HEK293 (cell line): ENCODE measurements at regions not wholly inside any gene's neighbourhood (a gene's known extent, or its start where the extent isn't known, plus 50 kb on each side); places are given as distances from the start of the nearest gene placed in this dataset.

Experiments
- ATF2 ChIP-seq: fragments of 450-650 bp; formaldehyde crosslinking; IDR thresholded peaks from 2 replicates; pipeline ENCODE4 v1.5.1; 2016; ENCODE audit warnings: missing biosample characterization, missing genetic modification characterization, low read depth
- PRDM6 ChIP-seq: fragments of 450-650 bp; formaldehyde crosslinking; IDR thresholded peaks from 2 replicates; pipeline ENCODE4 v1.5.1; 2017; ENCODE audit warnings: missing biosample characterization, missing genetic modification characterization
- REST ChIP-seq: fragments of 450-650 bp; formaldehyde crosslinking; IDR thresholded peaks from 2 replicates; pipeline ENCODE4 v1.5.1; 2016; ENCODE audit warnings: missing biosample characterization, missing genetic modification characterization
- SALL2 ChIP-seq: fragments of 450-650 bp; formaldehyde crosslinking; IDR thresholded peaks from 2 replicates; pipeline ENCODE4 v1.5.0; 2017; ENCODE audit warnings: missing biosample characterization, mild to moderate bottlenecking, missing genetic modification characterization, borderline replicate concordance
- SETDB1 ChIP-seq: IDR thresholded peaks from one replicate; pipeline ENCODE4 v1.6.1; 2017; ENCODE audit warnings: mild to moderate bottlenecking, low read length, moderate library complexity, mixed read lengths; ENCODE audit not compliant: insufficient read length
- YY1 ChIP-seq: fragments of 450-650 bp; formaldehyde crosslinking; IDR thresholded peaks from 2 replicates; pipeline ENCODE4 v1.5.1; 2018; ENCODE audit warnings: missing biosample characterization, missing genetic modification characterization
- ZNF239 ChIP-seq: fragments of 450-650 bp; formaldehyde crosslinking; IDR thresholded peaks from 2 replicates; pipeline ENCODE4 v1.5.1; 2016; ENCODE audit warnings: missing biosample characterization, missing genetic modification characterization
- ZNF24 ChIP-seq: fragments of 450-650 bp; formaldehyde crosslinking; IDR thresholded peaks from 2 replicates; pipeline ENCODE4 v1.5.1; 2016; ENCODE audit warnings: missing biosample characterization, missing genetic modification characterization
- ZNF274 ChIP-seq, 2 experiments: fragments of 200-500 bp in 1 of 2; fragments of 450-650 bp in 1 of 2; sonication (Bioruptor generic) in 1 of 2; formaldehyde crosslinking in 1 of 2; IDR thresholded peaks; 2 replicates each; pipeline versions ENCODE4 v1.5.1 to v1.6.1; 2014 to 2016; ENCODE audit warnings: borderline replicate concordance in 1 of 2, inconsistent platforms in 1 of 2, low read length in 1 of 2, missing biosample characterization in 1 of 2, missing genetic modification characterization in 1 of 2
- ZNF518A ChIP-seq: fragments of 450-650 bp; formaldehyde crosslinking; conservative IDR thresholded peaks from 2 replicates; pipeline ENCODE4 v1.5.1; 2016; ENCODE audit warnings: low read depth, missing biosample characterization, missing genetic modification characterization
- ZNF837 ChIP-seq: fragments of 450-650 bp; formaldehyde crosslinking; IDR thresholded peaks from 2 replicates; pipeline ENCODE4 v1.5.1; 2016; ENCODE audit warnings: missing biosample characterization, missing genetic modification characterization
- TF ChIP-seq, protein P1 (sequence below): fragments of 450-650 bp; formaldehyde crosslinking; IDR thresholded peaks from 2 replicates; pipeline ENCODE4 v1.5.1; 2016; ENCODE audit warnings: missing biosample characterization, missing genetic modification characterization

GRCh38 chr15:25548600-25548999, 109.8 kb upstream of the UBE3A start:
- TF ChIP-seq, protein P1, sequence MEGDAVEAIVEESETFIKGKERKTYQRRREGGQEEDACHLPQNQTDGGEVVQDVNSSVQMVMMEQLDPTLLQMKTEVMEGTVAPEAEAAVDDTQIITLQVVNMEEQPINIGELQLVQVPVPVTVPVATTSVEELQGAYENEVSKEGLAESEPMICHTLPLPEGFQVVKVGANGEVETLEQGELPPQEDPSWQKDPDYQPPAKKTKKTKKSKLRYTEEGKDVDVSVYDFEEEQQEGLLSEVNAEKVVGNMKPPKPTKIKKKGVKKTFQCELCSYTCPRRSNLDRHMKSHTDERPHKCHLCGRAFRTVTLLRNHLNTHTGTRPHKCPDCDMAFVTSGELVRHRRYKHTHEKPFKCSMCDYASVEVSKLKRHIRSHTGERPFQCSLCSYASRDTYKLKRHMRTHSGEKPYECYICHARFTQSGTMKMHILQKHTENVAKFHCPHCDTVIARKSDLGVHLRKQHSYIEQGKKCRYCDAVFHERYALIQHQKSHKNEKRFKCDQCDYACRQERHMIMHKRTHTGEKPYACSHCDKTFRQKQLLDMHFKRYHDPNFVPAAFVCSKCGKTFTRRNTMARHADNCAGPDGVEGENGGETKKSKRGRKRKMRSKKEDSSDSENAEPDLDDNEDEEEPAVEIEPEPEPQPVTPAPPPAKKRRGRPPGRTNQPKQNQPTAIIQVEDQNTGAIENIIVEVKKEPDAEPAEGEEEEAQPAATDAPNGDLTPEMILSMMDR (tag by site-specific recombination): no peak
- TF ChIP-seq ATF2 (tag by site-specific recombination): no peak
- TF ChIP-seq SETDB1: no peak
- no peak for TF ChIP-seq SALL2
- no peak for TF ChIP-seq ZNF239 (tag by site-specific recombination)
- no peak for TF ChIP-seq REST (tag by site-specific recombination)
- TF ChIP-seq YY1: no peak
- no peak for TF ChIP-seq ZNF837 (tag by site-specific recombination)
- no peak for TF ChIP-seq ZNF274 (IDR thresholded peaks at IDR 0.05; ENCODE audit: low read length)
- no peak for TF ChIP-seq ZNF274 (tag by site-specific recombination; IDR thresholded peaks at IDR 0.05; ENCODE audit: borderline replicate concordance)
- TF ChIP-seq ZNF24 (tag by site-specific recombination): no peak
- no peak for TF ChIP-seq PRDM6 (tag by site-specific recombination)
- TF ChIP-seq ZNF518A (tag by site-specific recombination): no peak
